HepG2 (cell line): ENCODE measurements at regions not wholly inside any gene's neighbourhood (a gene's known extent, or its start where the extent isn't known, plus 50 kb on each side); places are given as distances from the start of the nearest gene placed in this dataset.

Experiments
- ATAC-seq: fragments of 200-7000 bp; cut with Tn5 transposase; 3 replicates; pipeline ENCODE4 v1.9.1; 2020; ENCODE audit warnings: mild to moderate bottlenecking, moderate library complexity
- BruUV-seq: library from RNA; stranded (reverse); fragments of 400-500 nt; replicated peaks from 2 replicates; lab custom pipeline; 2021; lab: Mats Ljungman, UMichigan
- CTCF ChIA-PET: fragments of 300-600 bp; formaldehyde crosslinking; extraction: SDS; loops from one replicate; lab custom pipeline; 2021; ENCODE audit warnings: low total read pairs, inconsistent platforms, low intra/inter-chr PET ratio; lab: Yijun Ruan, JAX
- POLR2A ChIA-PET: fragments of 350-600 bp; sonication (Branson Sonifier 250); formaldehyde crosslinking; loops from one replicate; lab custom pipeline; 2020; ENCODE audit warnings: antibody characterized with exemption, inconsistent platforms; lab: Yijun Ruan, JAX
- DNase-seq: peaks from one replicate; pipeline ENCODE4 v3.0.0-alpha.2; 2015; ENCODE audit warnings: low spot score
- FAIRE-seq: peaks from 3 replicates; lab custom pipeline; 2011; peaks lifted over from hg19 to GRCh38; lab: Jason Lieb, UNC
- H2AFZ ChIP-seq: one replicate; pipeline ENCODE4 v1.6.1; 2011; ENCODE audit warnings: low read length, inconsistent platforms
- H3K27ac ChIP-seq: fragments of 300-600 bp; 3 replicates; pipeline ENCODE4 v1.8.0; 2011; ENCODE audit warnings: mixed run types, mild to moderate bottlenecking, mixed read lengths, low read length, inconsistent platforms; ENCODE audit not compliant: insufficient read depth; ENCODE audit errors: extremely low read length
- H3K27me3 ChIP-seq, 2 experiments: fragments of 200-600 bp in 1 of 2; 2 replicates in 1 of 2; 3 replicates in 1 of 2; pipeline versions ENCODE4 v1.6.0 to v1.8.0; 2011; ENCODE audit warnings: low read length in 2 of 2, mild to moderate bottlenecking in 2 of 2, moderate library complexity in 2 of 2, inconsistent platforms in 1 of 2; ENCODE audit not compliant: insufficient read depth in 2 of 2, control insufficient read depth in 1 of 2
- H3K36me3 ChIP-seq, 2 experiments: fragments of 200-600 bp in 1 of 2; replicated peaks in 1 of 2; 2 replicates in 1 of 2; 3 replicates in 1 of 2; pipeline versions ENCODE4 v1.5.1 to v1.8.0; 2011; ENCODE audit warnings: low read length in 2 of 2, inconsistent platforms in 1 of 2; ENCODE audit not compliant: insufficient read depth in 2 of 2, control insufficient read depth in 1 of 2
- H3K4me1 ChIP-seq: 2 replicates; pipeline ENCODE4 v1.5.1; 2012; ENCODE audit warnings: low read length, inconsistent platforms; ENCODE audit not compliant: insufficient read depth
- H3K4me2 ChIP-seq: 2 replicates; pipeline ENCODE4 v1.6.0; 2011; ENCODE audit warnings: low read depth, low read length, inconsistent platforms
- H3K4me3 ChIP-seq, 3 experiments: fragments of 200-600 bp in 1 of 3; sonication (generic), shearing (Covaris generic) in 1 of 3; replicated peaks in 1 of 3; 2 replicates each; pipeline ENCODE4 v1.5.1; 2011 to 2016; ENCODE audit warnings: low read length in 3 of 3, inconsistent platforms in 2 of 3, low read depth in 2 of 3, mild to moderate bottlenecking in 2 of 3, control low read depth in 1 of 3, mixed read lengths in 1 of 3; ENCODE audit not compliant: insufficient read depth in 1 of 3
- H3K79me2 ChIP-seq: one replicate; pipeline ENCODE4 v1.6.1; 2011; ENCODE audit warnings: low read length, inconsistent platforms; ENCODE audit not compliant: insufficient read depth
- H3K9ac ChIP-seq: 2 replicates; pipeline ENCODE4 v1.6.0; 2011; ENCODE audit warnings: mild to moderate bottlenecking, low read depth, low read length, inconsistent platforms; ENCODE audit not compliant: insufficient read depth
- H3K9me3 ChIP-seq: 2 replicates; pipeline ENCODE4 v1.5.1; 2012; ENCODE audit warnings: mild to moderate bottlenecking, low read length
- H4K20me1 ChIP-seq: 2 replicates; pipeline ENCODE4 v1.6.0; 2011; ENCODE audit warnings: inconsistent platforms, mild to moderate bottlenecking, low read length, moderate library complexity; ENCODE audit not compliant: insufficient read depth
- ATAD3A ChIP-seq: sonication (generic); formaldehyde crosslinking; IDR thresholded peaks from 2 replicates; pipeline ENCODE4 v1.4.0; 2020; ENCODE audit warnings: missing genetic modification reagents
- ATM ChIP-seq: fragments of 450-650 bp; IDR thresholded peaks from 2 replicates; pipeline ENCODE4 v1.7.1; 2017; ENCODE audit warnings: mild to moderate bottlenecking, borderline replicate concordance
- ATRX ChIP-seq: sonication (generic); formaldehyde crosslinking; IDR thresholded peaks from 2 replicates; pipeline ENCODE4 v1.4.0; 2020; ENCODE audit warnings: missing genetic modification reagents, borderline replicate concordance
- CENPBD1 ChIP-seq: sonication (generic); formaldehyde crosslinking; IDR thresholded peaks from 2 replicates; pipeline ENCODE4 v1.8.0; 2022; ENCODE audit warnings: missing genetic modification reagents, low read depth, mild to moderate bottlenecking, borderline replicate concordance
- CENPT ChIP-seq: sonication (generic); formaldehyde crosslinking; IDR thresholded peaks from 2 replicates; pipeline ENCODE4 v1.8.0; 2022; ENCODE audit warnings: low read depth, mild to moderate bottlenecking, moderate library complexity, missing genetic modification reagents
- FOXO1 ChIP-seq: sonication (generic); formaldehyde crosslinking; IDR thresholded peaks from 2 replicates; pipeline ENCODE4 v1.4.0; 2020; ENCODE audit warnings: missing genetic modification reagents
- KLF16 ChIP-seq, 2 experiments: sonication (generic) in 1 of 2; formaldehyde crosslinking in 1 of 2; IDR thresholded peaks; 2 replicates each; pipeline versions ENCODE4 v1.6.1 to v1.8.0; 2016 to 2023; ENCODE audit warnings: missing genetic modification reagents in 2 of 2, missing compliant biosample characterization in 1 of 2
- PHF8 ChIP-seq: sonication (generic); formaldehyde crosslinking; IDR thresholded peaks from 2 replicates; pipeline ENCODE4 v1.5.0; 2020; ENCODE audit warnings: missing genetic modification reagents
- SNAPC2 ChIP-seq: sonication (generic); formaldehyde crosslinking; IDR thresholded peaks from 2 replicates; pipeline ENCODE4 v1.8.1; 2022; ENCODE audit warnings: mild to moderate bottlenecking, missing genetic modification reagents
- UBTF ChIP-seq: sonication (generic); formaldehyde crosslinking; IDR thresholded peaks from 2 replicates; pipeline ENCODE4 v1.4.0; 2020; ENCODE audit warnings: mild to moderate bottlenecking, missing genetic modification reagents
- ZBED4 ChIP-seq: sonication (generic); formaldehyde crosslinking; IDR thresholded peaks from 2 replicates; pipeline ENCODE4 v1.4.0; 2020; ENCODE audit warnings: missing genetic modification reagents, borderline replicate concordance
- ZKSCAN1 ChIP-seq: fragments of 150-350 bp; IDR thresholded peaks from 2 replicates; pipeline ENCODE4 v1.6.1; 2014; ENCODE audit warnings: low read length
- ZNF263 ChIP-seq: sonication (generic); formaldehyde crosslinking; IDR thresholded peaks from 2 replicates; pipeline ENCODE4 v1.4.0; 2020; ENCODE audit warnings: missing genetic modification reagents
- ZNF501 ChIP-seq: sonication (generic); formaldehyde crosslinking; IDR thresholded peaks from 2 replicates; pipeline ENCODE4 v1.5.1; 2020; ENCODE audit warnings: mild to moderate bottlenecking, moderate library complexity, missing genetic modification reagents
- ZNF792 ChIP-seq: IDR thresholded peaks from 2 replicates; pipeline ENCODE4 v1.6.1; 2016
- WGBS: methylation state at CpG from one replicate; pipeline ENCODE4 v1.1.6; 2017; ENCODE audit warnings: low lambda C conversion rate; 5-methylcytosine and 5-hydroxymethylcytosine counted together
- in situ Hi-C: cut with HindIII; loops from 2 replicates; pipeline ENCODE4 v1.10.0; 2017; ENCODE audit warnings: low pct_unique_long_range_greater_than_20kb; ENCODE audit not compliant: extremely low pct_ligation_motif_present
- intact Hi-C: fragments of 100-400 bp; cut with micrococcal nuclease; formaldehyde crosslinking; loops from one replicate; pipeline ENCODE4 v1.10.0; 2022; ENCODE audit not compliant: unreplicated experiment

- no peak for ATAC-seq
- in situ Hi-C loops = loop anchor here (25.0 kb wide), 1 partner anchor 688 kb away; no protein-coding TSS in a partner anchor
- Histone ChIP-seq H3K79me2 (no peaks in the 10 kb centered on the region), H3K4me2 (no peak overlapping the region), H3K4me3 (no peak overlapping the region), H3K9ac (no peak overlapping the region), H2AFZ (no peak overlapping the region), H3K27ac (no peak overlapping the region), H3K4me1 (no peaks in the 10 kb centered on the region), H3K27me3 (no peaks in the 10 kb centered on the region), H3K9me3 (no peaks in the 10 kb centered on the region), H3K36me3 (no peaks in the 10 kb centered on the region), H4K20me1 (no peaks in the 10 kb centered on the region)
- TF ChIP-seq FOXO1 (CRISPR knock-in tag) = no peak
- no peak for TF ChIP-seq ATRX (CRISPR knock-in tag)
- no peak for TF ChIP-seq SNAPC2 (CRISPR knock-in tag)
- TF ChIP-seq CENPT (CRISPR knock-in tag) = no peak
- TF ChIP-seq ZKSCAN1 = no peak
- no peak for TF ChIP-seq ATM
- no peak for TF ChIP-seq ZNF792
- TF ChIP-seq PHF8 (CRISPR knock-in tag) = no peak
- TF ChIP-seq ATAD3A = no peak
- no peak for TF ChIP-seq KLF16 (CRISPR knock-in tag; IDR thresholded peaks at IDR 0.05)
- TF ChIP-seq UBTF (CRISPR knock-in tag) = no peak
- TF ChIP-seq ZNF263 (CRISPR knock-in tag) = no peak
- no peak for TF ChIP-seq CENPBD1
- no peak for TF ChIP-seq ZNF501 (CRISPR knock-in tag)
- TF ChIP-seq ZBED4 (CRISPR knock-in tag) = no peak
- intact Hi-C loops = no loop called here
- WGBS = 0% methylated on average over 1 of the region's 1 CpG
- ChIA-PET CTCF (no interaction called here), POLR2A (no interaction called here)
- DNase-seq = no peak
- no peak for FAIRE-seq
- no TSS peak for BruUV-seq
Measured at GRCh38 chr4:147174591-147174990, 228.9 kb upstream of the TTC29 start.
